Neural cell (in vitro differentiated cells): ENCODE measurements at regions not wholly inside any gene's neighbourhood (a gene's known extent, or its start where the extent isn't known, plus 50 kb on each side); places are given as distances from the start of the nearest gene placed in this dataset.

ENCODE experiments used
- H2AFZ ChIP-seq: fragments of 200-600, 300-800 bp; sonication (generic), shearing (Covaris generic); 2 replicates; pipeline ENCODE4 v1.6.0; 2014; ENCODE audit warnings: low read depth, mild to moderate bottlenecking, antibody characterized with exemption, low read length, moderate library complexity
- H3F3A ChIP-seq: fragments of 200-600 bp; shearing (Covaris generic); 2 replicates; pipeline ENCODE4 v1.6.1; 2016; ENCODE audit warnings: mild to moderate bottlenecking, moderate library complexity, mixed read lengths, antibody characterized with exemption, low read length; ENCODE audit not compliant: insufficient read depth, poor library complexity, severe bottlenecking
- H3K27ac ChIP-seq: fragments of 200-600, 300-800 bp; sonication (generic), shearing (Covaris generic); 2 replicates; pipeline ENCODE4 v1.5.1; 2014; ENCODE audit warnings: mild to moderate bottlenecking, low read length, moderate library complexity
- H3K27me3 ChIP-seq: fragments of 300-800, 200-600 bp; sonication (generic), shearing (Covaris generic); 2 replicates; pipeline ENCODE4 v1.6.0; 2014; ENCODE audit warnings: mild to moderate bottlenecking, low read depth, low read length, moderate library complexity; ENCODE audit not compliant: insufficient read depth
- H3K36me3 ChIP-seq: fragments of 300-800, 200-600 bp; sonication (generic), shearing (Covaris generic); 2 replicates; pipeline ENCODE4 v1.5.1; 2014; ENCODE audit warnings: mild to moderate bottlenecking, antibody characterized with exemption, low read length, moderate library complexity; ENCODE audit not compliant: insufficient read depth
- H3K4me2 ChIP-seq: fragments of 300-800, 200-600 bp; sonication (generic), shearing (Covaris generic); 2 replicates; pipeline ENCODE4 v1.6.0; 2014; ENCODE audit warnings: mild to moderate bottlenecking, low read length
- H3K4me3 ChIP-seq: fragments of 300-800, 200-600 bp; sonication (generic), shearing (Covaris generic); 2 replicates; pipeline ENCODE4 v1.5.1; 2014; ENCODE audit warnings: mild to moderate bottlenecking, low read length, moderate library complexity
- H3K79me2 ChIP-seq: fragments of 200-600 bp; shearing (Covaris generic); replicated peaks from 2 replicates; pipeline ENCODE4 v1.6.0; 2014; ENCODE audit warnings: mild to moderate bottlenecking, low read length, moderate library complexity; ENCODE audit not compliant: insufficient read depth
- H3K9ac ChIP-seq: fragments of 300-800, 200-600 bp; sonication (generic), shearing (Covaris generic); 2 replicates; pipeline ENCODE4 v1.6.1; 2016; ENCODE audit warnings: mild to moderate bottlenecking, low read length, mixed read lengths
- H3K9me2 ChIP-seq: fragments of 200-600 bp; shearing (Covaris generic); 2 replicates; pipeline ENCODE4 v1.6.1; 2016; ENCODE audit warnings: mild to moderate bottlenecking, low read length, mixed read lengths; ENCODE audit not compliant: insufficient read depth
- H3K9me3 ChIP-seq: fragments of 200-600, 300-800 bp; sonication (generic), shearing (Covaris generic); 2 replicates; pipeline ENCODE4 v1.6.1; 2016; ENCODE audit warnings: mild to moderate bottlenecking, mixed run types, low read length, moderate library complexity, mixed read lengths
- H4K20me1 ChIP-seq: fragments of 200-600 bp; shearing (Covaris generic); 2 replicates; pipeline ENCODE4 v1.6.1; 2016; ENCODE audit warnings: mild to moderate bottlenecking, mixed run types; ENCODE audit not compliant: insufficient read depth
- CTCF ChIP-seq: fragments of 450-650 bp; IDR thresholded peaks from 2 replicates; pipeline ENCODE4 v1.5.1; 2014; ENCODE audit warnings: antibody characterized with exemption, mild to moderate bottlenecking, moderate library complexity; ENCODE audit not compliant: poor library complexity, severe bottlenecking
- EP300 ChIP-seq: fragments of 450-650 bp; conservative IDR thresholded peaks from 2 replicates; pipeline ENCODE4 v1.6.1; 2014; ENCODE audit warnings: antibody characterized with exemption, mild to moderate bottlenecking, moderate library complexity; ENCODE audit not compliant: poor library complexity, severe bottlenecking
- EZH2 ChIP-seq: fragments of 200-600, 300-800 bp; shearing (Covaris generic), sonication (generic); IDR thresholded peaks from 2 replicates; pipeline ENCODE4 v1.6.1; 2014; ENCODE audit warnings: antibody characterized with exemption, low read length, borderline replicate concordance, mild to moderate bottlenecking; ENCODE audit not compliant: insufficient read depth, poor library complexity, severe bottlenecking
- RAD21 ChIP-seq: fragments of 450-650 bp; conservative IDR thresholded peaks from 2 replicates; pipeline ENCODE4 v1.6.1; 2014; ENCODE audit warnings: antibody characterized with exemption, mild to moderate bottlenecking, moderate library complexity
- SMC3 ChIP-seq: fragments of 450-650 bp; conservative IDR thresholded peaks from 2 replicates; pipeline ENCODE4 v1.6.1; 2014; ENCODE audit warnings: antibody characterized with exemption, mild to moderate bottlenecking, moderate library complexity; ENCODE audit not compliant: poor library complexity
- TAF1 ChIP-seq: IDR thresholded peaks from 2 replicates; pipeline ENCODE4 v1.6.1; 2012; ENCODE audit warnings: low read depth

DNA sequence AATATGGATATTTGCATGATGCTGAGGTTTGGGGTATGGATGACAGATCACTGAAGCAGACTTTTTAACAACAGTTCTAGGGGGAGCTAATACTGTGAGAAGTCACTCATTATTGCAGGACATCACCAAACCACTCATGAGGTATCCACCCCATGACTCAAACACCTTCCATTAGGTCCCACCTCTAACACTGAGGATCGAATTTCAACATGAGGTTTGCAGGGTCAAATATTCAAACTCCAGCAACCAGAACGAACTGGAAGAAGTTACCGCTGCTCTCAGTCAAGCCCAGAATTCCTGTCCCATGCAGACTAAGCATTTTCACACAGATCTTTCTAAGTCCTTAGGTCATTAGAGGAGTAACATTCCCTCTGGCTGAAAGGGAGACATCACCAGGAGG, 758.9 kb downstream of the UQCRFS1 start:
- Histone ChIP-seq H4K20me1 (no peaks in the 10 kb centered on the region), H3K27me3 (no peaks in the 10 kb centered on the region), H3K27ac (no peak overlapping the region), H3K36me3 (no peaks in the 10 kb centered on the region), H2AFZ (no peak overlapping the region), H3K4me3 (no peak overlapping the region), H3K9me3 (no peaks in the 10 kb centered on the region), H3K79me2 (no peaks in the 10 kb centered on the region), H3F3A (no peaks in the 10 kb centered on the region), H3K9ac (no peak overlapping the region), H3K4me2 (no peak overlapping the region), H3K9me2 (no peaks in the 10 kb centered on the region)
- TF ChIP-seq RAD21 (no peak), CTCF (no peak)

GRCh38 chr19:28453420-28453819, 759.5 kb downstream of the UQCRFS1 start:
- no peak for TF ChIP-seq EZH2
- no peaks in the 10 kb centered on the region for H3K79me2 ChIP-seq
- H3K4me3 ChIP-seq, result no peak overlapping the region

DNA sequence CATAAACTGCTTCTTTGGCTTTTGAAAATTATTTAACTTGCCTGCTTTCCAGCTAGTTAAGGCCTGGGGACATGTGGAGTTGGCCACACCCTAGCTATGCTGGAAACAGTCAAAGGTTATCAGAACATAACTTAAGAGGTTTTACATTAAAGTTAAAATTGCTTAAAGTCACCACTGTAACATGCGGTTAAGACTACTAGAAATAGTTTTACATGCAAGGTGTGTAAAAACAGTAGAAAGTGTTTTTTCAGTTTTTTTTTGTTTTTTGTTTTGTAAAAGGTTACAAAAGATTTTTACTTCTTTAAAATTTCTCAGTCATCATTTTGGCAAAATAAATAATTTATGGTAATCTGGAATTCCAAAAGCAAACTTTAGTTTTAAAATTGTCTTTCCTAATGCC, 763.1 kb downstream of the UQCRFS1 start:
- Histone ChIP-seq H4K20me1 (no peaks in the 10 kb centered on the region), H3K4me2 (no peak overlapping the region), H3K79me2 (no peaks in the 10 kb centered on the region), H2AFZ (no peak overlapping the region), H3K36me3 (no peaks in the 10 kb centered on the region), H3K27ac (no peak overlapping the region), H3K9me3 (no peaks in the 10 kb centered on the region), H3K27me3 (no peaks in the 10 kb centered on the region), H3F3A (no peaks in the 10 kb centered on the region), H3K9me2 (no peaks in the 10 kb centered on the region), H3K4me3 (no peak overlapping the region), H3K9ac (no peak overlapping the region)
- TF ChIP-seq EP300, result no peak
- no peak for TF ChIP-seq SMC3
- TF ChIP-seq TAF1, result no peak
- TF ChIP-seq CTCF, result no peak

More at GRCh38 chr19:28453420-28453819, 759.5 kb downstream of the UQCRFS1 start:
- H3K9ac ChIP-seq, result no peak overlapping the region
- no peak overlapping the region for H2AFZ ChIP-seq
- no peaks in the 10 kb centered on the region for H3K9me2 ChIP-seq
- no peaks in the 10 kb centered on the region for H4K20me1 ChIP-seq
- H3K27ac ChIP-seq, result no peak overlapping the region
- no peaks in the 10 kb centered on the region for H3K9me3 ChIP-seq
- no peak overlapping the region for H3K4me2 ChIP-seq
- no peaks in the 10 kb centered on the region for H3K36me3 ChIP-seq
- no peaks in the 10 kb centered on the region for H3F3A ChIP-seq
- H3K27me3 ChIP-seq, result no peaks in the 10 kb centered on the region
